HG03460 (cell line): ENCODE measurements at regions not wholly inside any gene's neighbourhood (a gene's known extent, or its start where the extent isn't known, plus 50 kb on each side); places are given as distances from the start of the nearest gene placed in this dataset.
A peak's percentile ranks its signal among the peaks of the same experiment; 100 is the strongest.

Source experiments
- ATAC-seq: cut with Tn5 transposase; IDR thresholded peaks from one replicate; pipeline ENCODE4 v1.9.1; 2021; ENCODE audit not compliant: unreplicated experiment

DNA sequence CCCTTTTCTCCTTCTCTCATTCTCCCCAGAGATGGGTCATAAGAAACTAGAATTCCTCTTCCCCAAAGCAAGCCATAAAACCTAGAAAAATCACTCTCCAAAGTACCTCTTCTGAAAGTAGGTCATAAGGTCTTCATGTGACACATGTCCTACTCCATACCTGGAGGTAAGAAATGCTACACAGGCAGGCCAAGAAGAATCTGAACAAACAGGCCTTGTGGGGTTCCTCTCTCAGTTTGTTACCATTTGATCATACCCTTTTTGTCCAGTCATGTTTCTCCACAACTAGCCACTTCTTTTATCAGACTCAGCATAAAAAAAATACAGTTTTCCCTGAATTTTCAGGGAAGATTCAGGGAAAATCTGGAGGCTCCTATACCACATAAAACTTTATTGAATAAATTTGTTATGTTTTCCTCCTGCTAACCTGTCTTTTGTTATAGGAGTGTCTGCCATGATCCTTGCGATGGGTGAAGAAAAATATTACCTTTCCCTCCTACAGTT is 134.4 kb upstream of the LMO4 start:
- no peak for ATAC-seq

DNA sequence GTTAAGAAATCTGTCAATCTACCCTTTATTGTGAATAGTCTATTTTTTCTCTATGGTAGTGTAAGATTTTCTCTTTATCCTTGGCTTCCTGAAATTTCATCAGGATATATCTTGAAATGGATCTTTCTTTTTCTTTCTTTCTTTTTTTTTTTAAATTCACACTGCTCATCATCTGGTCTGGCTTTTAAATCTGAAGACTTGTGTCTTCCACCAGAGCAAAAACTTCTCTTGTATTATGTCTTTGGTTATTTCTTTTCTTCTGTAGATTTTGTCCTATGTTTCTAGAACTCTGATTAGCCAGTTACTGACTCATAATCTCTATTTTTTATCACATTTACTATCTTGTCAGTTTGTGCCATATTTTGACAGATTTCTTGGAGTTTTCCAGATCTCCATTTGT is 133.8 kb upstream of the LMO4 start:
- ATAC-seq, result no peak

DNA sequence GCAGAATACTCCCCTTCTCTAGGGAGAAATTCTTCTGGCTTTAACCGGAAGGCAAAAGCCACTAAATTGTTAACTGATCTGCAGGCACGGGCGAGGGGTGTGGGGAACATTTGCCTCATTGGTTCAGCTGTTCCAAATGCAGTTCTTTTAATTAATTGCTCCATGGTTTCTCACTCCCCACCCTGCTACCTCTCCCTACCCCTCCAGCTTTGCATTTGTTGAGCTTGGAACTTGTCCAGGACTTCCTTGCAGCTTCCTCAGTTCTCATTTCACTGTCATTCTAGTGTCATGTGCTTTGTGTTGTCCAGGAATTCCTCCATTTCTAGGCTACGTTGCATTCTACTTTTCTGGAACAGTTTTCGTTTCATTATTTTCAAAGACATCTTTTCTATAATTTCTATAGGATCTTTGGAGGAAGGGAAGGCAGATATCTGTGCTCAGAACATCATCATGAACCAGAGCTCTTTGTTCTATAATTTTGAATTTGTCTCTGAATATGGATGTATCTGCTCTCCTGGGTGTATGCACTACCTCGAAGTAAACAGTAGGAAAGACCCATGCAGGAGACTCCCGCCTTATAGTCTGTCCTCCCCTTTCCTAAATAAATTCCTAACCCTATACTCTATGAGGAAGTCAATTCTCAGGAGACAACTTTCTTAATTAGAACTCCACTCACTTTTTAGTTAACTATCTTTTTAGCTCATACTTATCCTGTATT is 132.4 kb upstream of the LMO4 start:
- no peak for ATAC-seq

DNA sequence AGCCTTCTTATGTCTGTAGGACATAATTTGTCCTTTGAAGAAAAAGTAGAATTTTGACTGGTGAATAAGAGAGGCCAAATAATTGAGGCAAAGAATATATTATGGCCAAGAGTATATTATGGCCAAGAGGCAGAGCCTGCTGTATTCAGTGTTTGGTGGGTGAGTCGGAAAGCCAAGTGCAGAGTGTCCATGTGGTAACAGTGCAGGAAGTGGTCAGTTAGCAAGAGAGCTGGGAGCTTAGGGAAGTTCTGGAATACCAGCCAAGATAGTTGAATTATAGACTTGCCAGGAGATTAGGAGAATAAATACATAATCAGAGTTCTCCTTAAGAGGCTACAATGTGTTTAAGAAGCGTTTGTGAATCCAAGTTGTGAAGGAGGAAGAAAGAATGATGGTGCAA is 131.5 kb upstream of the LMO4 start:
- ATAC-seq, result no peak

DNA sequence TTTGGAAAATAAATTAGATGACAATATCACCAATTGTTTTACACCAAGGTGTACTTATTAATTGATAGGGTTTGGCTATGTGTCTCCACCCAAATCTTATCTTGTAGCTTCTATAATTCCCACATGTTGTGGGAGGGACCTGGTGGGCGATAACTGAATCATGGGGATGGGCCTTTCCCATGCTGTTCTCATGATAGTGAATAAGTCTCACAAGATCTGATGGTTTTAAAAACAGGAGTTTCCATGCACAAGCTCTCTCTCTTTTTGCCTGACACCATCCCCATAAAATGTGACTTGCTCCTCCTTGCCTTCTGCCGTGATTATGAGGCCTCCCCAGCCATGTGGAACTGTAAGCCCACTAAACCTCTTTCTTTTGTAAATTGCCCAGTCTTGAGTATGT is 131.0 kb upstream of the LMO4 start:
- ATAC-seq, result no peak

DNA sequence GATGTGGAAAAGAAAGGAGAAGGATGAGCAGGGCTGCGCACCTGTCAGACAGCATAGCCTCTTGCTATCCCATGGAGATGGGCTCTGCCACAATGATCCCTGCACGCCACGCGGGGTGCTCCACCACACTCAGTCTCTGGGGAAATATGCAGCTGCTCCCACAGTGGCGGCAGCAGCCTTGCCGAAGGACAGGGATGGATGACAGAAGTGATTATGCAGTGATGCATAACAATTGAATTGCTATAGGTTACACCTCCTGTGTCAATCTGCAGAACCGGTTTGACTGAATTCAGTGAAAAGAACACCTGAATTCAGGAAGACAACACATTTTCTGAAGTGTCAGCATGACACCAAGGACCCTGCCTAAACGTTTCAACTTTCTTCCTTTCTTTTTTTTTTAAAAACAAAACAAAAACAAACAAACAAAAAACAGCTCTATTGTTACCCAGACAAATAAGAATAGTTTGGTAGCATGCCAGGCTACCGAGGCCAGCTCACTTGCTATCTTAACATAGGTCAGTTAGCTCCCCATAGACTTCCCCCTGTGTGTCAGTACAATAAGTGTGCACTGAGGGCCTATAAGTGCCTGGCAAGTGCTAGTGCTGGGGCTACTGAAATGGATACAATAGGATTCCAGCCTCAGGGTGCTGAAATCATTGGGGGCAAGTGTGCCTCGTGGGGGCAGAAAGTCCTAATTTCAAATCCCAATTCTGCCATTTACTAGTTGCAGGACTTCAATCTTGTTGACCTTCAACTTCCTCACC is 127.6 kb upstream of the LMO4 start:
- ATAC-seq, result no peak

DNA sequence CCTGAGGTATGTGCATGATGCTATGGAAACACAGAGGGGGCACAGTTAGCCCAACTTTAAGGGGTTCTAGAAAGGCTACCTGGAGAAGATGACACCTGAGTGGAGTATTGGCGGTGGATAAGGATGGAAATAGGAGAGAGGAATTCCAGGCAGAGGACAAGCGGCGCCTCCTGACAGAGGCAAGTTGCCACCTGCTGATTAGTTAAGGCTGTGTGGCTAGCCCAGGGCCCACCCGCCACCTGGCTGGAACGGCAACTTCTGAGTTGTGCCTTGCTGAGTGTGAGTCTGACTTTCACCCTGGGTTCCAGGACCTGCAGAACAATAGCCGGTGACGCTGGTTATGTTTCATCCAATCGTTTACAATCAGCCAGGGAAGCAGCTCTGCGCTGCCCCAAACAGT is 126.9 kb upstream of the LMO4 start:
- ATAC-seq, result no peak

DNA sequence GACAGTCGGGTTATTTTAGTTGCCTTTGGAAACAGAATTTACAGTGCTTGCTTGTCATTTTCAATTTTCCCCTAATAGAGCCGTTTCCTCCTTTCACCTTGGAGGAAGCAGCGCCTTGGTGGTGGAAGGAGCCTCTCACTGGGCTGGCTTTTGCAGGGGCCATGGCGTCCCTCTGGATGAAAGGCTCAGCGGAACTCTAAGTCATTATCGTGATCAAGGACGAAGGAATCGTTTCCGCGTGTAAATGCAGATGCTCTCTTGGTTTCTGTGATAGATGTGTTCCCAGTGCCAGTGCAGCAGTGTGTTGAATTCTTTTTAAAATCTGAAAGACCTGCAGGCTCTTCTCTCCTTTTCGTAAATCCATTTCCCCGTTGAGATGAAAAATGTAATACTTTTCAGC is 126.2 kb upstream of the LMO4 start:
- no peak for ATAC-seq

DNA sequence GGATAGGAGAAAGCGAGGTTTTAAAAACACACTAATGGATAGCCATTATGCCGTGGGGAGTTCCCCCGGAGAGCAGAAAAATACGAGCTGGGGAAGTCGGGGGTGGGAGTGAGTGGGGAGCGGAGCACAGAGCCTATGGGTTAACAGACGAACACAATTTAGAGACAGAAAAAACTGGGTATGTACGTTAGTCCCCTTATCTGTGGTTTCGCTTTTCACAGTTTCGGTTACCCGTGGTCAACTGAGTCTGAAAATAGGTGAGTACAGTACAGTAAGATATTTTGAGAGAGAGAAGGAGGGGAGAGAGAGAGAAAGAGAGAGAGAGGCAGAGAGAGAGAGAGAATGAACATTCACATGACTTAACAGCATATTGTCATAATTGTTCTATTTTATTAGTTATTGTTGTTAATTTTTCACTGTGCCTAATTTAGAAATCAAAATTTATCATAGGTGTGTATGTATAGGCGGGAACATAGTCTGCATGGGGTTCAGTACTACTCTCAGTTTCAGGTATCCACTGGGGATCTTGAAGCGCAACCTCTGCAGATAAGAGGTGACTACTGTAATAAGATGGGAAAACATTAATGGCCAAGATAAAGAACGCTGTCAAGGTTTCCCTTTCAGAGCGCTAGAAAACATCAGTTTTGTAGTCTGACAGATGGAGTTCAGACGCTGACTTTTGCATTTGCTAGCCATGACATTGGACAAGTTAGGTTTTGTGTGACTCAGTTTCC is 125.6 kb upstream of the LMO4 start:
- ATAC-seq, result peak; percentile 86

DNA sequence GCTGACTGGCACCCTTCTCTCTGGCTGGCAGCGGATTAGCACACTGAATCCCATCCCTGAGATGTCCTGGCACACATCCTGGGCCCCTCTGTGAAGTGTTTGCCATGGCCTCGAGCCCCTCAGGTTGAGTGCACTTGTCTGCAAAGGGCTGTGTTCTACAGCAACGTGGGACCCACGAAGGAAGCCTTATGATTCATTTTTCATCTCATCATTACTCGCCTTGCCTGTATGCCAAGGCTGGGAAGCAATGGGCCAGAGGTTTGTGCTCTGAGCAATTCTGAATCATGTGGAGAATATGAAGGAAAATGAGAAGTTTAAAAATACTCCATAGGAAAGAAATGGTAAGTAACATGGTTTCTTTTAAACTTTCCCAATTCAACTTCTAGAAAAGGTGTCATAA is 124.8 kb upstream of the LMO4 start:
- no peak for ATAC-seq

DNA sequence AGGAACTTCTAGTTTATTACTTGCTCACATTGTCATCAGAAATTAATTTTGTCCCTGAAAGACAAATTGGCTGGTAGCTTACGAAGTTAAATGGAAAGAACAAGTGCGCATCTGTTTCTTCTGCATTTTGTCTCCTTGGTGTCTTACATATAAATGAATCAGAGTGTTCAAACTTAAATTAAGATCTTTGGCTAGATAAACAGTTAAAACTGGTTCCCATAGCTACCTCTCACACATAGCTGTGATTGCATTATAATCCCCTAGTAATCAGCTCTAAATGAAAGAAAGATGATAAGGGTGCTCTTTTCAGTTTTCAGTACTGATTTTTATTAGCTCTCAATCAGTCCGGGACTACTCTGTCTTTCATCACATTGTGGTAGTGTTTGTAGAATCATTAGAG is 124.2 kb upstream of the LMO4 start:
- ATAC-seq, result no peak

DNA sequence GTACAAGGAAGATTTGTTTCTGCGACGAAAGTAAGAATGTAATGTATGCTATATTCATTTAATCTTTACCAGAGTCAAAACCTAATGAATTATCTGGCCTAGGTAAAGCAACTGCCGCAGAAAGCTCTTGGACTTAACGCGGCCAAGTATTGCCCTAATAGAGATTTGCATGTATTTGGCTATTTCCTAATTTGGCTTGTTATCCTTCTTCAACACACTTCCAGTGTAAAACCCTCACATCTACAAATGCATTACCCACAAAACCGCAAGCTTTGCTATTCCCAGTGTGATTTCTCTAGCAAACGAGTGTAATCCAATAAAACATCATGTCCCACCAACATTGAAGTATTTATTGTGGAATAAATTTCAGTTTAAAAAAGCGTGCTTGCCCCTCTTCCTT is 123.8 kb upstream of the LMO4 start:
- ATAC-seq, result no peak

DNA sequence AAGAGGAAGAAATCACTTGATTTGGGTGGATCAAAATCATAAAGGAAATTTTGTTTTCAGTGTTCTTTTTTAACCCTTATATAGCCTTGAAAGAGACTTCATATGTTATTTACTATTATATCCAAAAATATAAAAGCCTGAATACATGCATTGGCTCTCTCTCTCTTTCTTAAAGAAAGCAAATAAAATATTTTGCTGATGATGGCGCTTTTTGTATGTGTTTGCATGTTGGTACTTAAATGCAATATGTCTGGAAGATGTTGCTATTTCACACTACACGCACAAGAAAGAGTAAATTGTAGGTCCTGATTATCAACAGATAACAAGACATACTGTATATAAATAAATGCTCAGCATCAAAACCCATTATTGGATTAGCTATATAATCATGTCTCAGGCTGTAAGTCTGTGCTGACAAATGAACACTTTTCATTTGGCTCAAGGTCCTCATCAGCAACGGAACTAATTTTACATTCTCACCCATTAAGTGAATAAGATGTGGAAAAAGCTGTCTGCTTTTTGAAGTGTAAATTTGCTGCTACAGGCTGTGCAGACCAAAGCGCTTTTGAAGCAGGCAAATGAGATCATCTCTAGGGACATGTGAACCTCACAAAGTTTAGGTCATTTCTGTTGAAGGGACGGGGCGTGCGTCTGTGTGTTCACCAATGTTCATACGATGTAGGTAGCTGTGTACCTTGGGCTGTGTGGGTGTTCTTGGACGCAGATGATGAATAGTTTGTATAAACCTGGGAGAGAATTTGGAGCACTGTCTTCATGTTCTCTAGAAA is 122.4 kb upstream of the LMO4 start:
- no peak for ATAC-seq

DNA sequence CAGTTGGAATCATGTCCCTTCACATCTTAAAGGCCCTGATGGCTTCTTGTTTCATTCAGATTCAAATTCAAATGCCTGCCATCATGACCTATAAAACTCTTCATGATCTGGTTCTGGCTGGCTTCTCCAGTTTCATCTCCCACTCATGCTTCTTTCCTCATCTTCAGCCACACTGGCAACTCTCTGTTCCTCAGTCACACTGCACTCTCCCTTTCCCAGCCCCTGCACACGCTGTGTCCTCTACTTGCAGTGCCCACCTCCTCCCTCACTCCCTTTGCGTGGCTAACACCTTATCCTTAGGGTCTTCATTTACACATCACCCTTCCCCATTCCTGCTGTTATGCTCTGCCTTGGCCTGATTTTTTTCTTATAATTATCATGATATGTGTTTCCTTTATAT is 120.6 kb upstream of the LMO4 start:
- ATAC-seq, result no peak

DNA sequence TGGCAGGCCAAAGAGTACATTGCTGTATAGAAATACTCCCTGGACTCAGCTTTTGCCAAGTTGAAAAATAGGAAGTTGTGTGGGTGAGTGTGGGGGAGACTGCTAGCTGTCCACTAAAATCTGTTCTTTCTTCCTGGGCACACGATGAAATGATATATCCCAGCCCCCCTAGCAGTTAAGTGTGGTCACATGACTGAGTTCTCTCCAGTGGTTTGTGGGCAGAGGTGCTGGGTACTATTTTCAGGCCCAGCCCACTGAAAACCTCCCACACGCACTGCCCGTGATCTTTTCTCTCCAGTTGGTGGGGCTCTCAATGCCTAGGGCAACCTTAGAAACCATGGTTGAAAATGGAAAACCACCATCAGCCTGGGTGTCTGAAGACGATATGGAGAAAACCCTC is 119.7 kb upstream of the LMO4 start:
- ATAC-seq, result no peak

DNA sequence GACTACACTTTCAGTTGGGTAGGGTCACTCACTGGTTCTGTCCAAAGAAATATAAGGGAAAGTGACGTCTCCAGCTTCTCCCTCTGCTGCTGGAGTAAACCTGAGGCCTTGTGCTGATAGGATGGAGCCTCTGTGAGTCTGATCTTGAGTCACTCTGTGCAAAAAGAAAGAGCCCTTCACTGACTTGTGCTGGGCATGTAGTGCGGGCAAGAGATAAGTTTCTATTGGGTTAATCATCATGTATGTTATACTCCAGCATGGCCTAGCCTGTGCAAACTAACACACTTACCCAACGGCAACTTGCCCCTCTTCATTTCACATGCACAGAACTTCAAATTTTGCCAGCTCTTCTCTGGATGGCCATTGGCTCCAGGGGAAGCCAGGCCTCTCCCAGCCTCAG is 118.5 kb upstream of the LMO4 start:
- ATAC-seq, result no peak

DNA sequence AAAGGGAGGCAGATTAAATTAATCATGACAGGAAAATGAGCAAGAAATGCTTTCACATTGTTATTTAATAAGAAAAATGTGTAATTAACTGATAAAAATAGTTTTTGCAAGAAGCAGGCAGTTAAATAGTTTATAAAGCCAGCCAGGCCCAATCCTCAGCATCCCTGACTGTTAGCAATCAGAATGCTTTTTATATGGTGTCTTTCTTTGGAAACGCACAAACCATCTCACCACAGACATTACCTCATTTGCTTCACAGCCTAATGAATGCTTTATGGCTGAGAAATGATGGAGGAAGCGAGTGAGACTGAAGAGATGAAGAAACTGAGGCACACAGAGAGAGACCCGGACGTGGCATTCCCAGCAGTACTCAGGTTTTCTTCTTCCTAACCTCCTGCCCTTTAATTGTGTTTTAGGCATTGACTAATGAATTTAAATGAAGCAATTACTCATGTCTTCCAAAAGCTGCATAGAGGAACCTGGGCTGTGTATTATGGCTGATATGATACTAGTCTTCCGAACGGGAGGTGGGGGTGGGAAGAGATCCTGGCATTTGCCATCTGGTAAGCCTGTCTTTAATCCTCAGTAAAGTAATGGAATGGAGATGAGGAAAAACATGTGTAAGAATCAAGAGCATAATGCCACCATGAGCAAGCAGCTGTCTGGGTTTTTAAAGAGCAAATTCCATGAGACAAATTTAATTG is 116.1 kb upstream of the LMO4 start:
- ATAC-seq, result no peak

DNA sequence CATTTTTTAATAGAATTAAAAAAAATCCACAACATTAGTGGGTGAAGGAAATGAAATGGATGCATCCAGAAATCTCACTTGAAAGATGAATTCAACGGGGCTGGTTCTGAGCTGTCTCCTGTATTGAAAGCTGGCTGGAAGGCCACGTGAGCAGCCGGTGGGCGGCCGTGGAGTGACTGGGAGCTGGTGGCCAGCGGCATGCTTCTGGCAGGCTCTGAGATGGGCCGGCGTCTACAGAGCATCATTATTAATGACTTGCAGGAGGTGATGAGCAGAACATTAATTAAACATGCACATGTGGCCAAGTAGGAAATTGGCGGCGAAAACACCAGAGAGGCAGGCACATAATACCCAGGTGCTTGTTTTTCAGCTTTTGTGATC is 115.6 kb upstream of the LMO4 start:
- ATAC-seq, result no peak

DNA sequence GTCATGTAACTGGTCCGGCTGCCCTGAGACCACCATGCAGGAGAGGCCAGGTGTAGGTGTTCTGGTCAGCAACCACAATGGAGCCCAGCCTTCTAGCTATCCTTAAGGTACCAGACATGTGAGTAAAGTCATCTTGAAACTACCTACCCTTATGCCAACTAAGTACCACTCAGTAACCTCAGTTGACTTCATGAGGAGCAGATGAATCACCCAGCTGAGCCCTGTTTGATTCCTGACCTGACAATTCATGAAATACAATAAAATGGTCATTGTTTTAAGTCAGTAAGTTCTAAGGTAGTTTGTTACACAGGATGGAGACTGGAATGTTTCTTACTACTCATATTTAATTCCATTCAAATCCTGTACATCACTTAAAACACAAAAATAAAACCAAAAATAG is 113.1 kb upstream of the LMO4 start:
- no peak for ATAC-seq

DNA sequence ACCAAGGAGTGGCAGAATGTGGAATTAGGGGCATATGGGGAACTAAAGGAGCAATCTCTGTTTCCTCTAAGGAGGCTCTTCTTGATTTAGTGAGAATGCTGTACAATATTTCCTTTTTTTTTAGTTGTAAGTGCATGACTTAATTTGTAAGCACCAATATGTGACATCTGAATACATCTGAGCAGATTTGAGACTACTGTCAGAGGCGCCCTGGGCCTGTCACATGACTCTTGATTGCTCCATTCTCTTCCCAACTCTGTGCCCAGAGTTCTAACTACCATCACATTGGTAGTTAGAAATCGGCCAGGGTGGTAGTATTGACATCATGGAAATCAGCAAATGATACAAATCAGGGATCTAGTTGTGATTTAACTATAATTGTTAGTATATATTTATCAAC is 110.1 kb upstream of the LMO4 start:
- no peak for ATAC-seq

DNA sequence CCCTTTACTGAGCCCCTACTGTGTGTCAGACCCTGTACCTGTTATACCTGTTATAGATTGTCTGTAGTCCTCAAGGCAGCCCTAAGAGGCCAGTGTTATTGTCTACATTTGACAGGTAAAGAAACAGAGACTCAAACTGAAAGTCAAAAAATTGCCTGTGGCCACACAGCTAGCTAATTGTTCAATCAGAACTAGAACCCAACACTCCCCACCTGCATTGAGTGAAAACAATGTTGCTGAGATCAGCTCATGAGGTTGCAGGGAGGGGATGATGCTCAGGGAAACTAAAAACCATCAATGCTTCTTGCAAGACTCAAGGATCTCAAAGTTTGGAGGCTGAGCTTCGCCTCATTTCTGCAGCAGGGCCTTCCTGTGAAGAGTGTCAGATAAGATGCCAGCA is 109.5 kb upstream of the LMO4 start:
- no peak for ATAC-seq
